ENCODE measurements at regions not wholly inside any gene's neighbourhood (a gene's known extent, or its start where the extent isn't known, plus 50 kb on each side); places are given as distances from the start of the nearest gene placed in this dataset.
"Not testable (repeated sequence)": the region's sequence is repeated elsewhere in the genome, so short reads cannot be mapped to it uniquely, and the experiment has no call there.

GRCh38 chr5:1995491-1995890 is 112.8 kb upstream of the IRX4 start:
- Histone ChIP-seq H3K36me3 (no peaks in the 10 kb centered on the region), H3K9me3 (no peaks in the 10 kb centered on the region), H3K27ac (no peak overlapping the region), H3K4me3 (no peak overlapping the region), H3K27me3 (replicated peaks; ENCODE audit: insufficient read depth) (no peaks in the 10 kb centered on the region), H3K4me1 (ENCODE audit: control insufficient read depth in 1 of 2, low read depth in 2 of 2) (no peaks in the 10 kb centered on the region)
- TF ChIP-seq, protein P1, sequence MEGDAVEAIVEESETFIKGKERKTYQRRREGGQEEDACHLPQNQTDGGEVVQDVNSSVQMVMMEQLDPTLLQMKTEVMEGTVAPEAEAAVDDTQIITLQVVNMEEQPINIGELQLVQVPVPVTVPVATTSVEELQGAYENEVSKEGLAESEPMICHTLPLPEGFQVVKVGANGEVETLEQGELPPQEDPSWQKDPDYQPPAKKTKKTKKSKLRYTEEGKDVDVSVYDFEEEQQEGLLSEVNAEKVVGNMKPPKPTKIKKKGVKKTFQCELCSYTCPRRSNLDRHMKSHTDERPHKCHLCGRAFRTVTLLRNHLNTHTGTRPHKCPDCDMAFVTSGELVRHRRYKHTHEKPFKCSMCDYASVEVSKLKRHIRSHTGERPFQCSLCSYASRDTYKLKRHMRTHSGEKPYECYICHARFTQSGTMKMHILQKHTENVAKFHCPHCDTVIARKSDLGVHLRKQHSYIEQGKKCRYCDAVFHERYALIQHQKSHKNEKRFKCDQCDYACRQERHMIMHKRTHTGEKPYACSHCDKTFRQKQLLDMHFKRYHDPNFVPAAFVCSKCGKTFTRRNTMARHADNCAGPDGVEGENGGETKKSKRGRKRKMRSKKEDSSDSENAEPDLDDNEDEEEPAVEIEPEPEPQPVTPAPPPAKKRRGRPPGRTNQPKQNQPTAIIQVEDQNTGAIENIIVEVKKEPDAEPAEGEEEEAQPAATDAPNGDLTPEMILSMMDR (IDR thresholded peaks at IDR 0.05): no peak
- ATAC-seq (ENCODE audit: insufficient number of reproducible peaks, low FRiP score, low read depth) (no peak), DNase-seq (ENCODE audit: low spot score) (no peak)

DNA sequence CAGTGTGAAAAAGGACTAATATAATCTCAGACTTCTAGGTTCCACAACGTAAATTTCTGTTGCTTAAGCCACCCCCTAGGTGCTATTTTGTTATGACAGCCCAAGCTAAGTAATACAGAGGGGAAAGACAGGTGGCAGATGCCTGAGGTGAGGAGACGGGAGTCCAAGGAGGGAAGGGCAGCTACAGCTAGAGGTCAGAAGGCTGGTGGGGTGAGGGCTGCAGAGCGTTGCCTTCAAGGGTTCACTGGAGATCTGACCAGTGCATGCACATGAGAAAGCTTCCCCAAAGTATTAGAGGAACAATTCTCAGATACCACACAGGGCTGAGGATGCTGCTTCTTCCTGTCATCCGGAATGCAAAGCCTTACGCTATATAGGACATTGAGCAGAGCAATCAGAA is 104.7 kb upstream of the IRX4 start:
- ATAC-seq (ENCODE audit: insufficient number of reproducible peaks, low FRiP score, low read depth): no peak
- TF ChIP-seq, protein P1 (IDR thresholded peaks at IDR 0.05): no peak
- H3K4me3 ChIP-seq: no peak overlapping the region
- no peaks in the 10 kb centered on the region for H3K27me3 ChIP-seq (replicated peaks; ENCODE audit: insufficient read depth)
- DNase-seq (ENCODE audit: low spot score): no peak
- H3K9me3 ChIP-seq: peaks cover 7% of the 10 kb centered on the region
- no peak overlapping the region for H3K27ac ChIP-seq
- H3K4me1 ChIP-seq (ENCODE audit: control insufficient read depth in 1 of 2, low read depth in 2 of 2): no peaks in the 10 kb centered on the region
- H3K36me3 ChIP-seq: no peaks in the 10 kb centered on the region

- DNase-seq (ENCODE audit: low spot score): no peak
- TF ChIP-seq, protein P1 (IDR thresholded peaks at IDR 0.05): no peak
- H3K27me3 ChIP-seq (replicated peaks; ENCODE audit: insufficient read depth): no peaks in the 10 kb centered on the region
- H3K4me3 ChIP-seq: no peak overlapping the region
- ATAC-seq (ENCODE audit: insufficient number of reproducible peaks, low FRiP score, low read depth): no peak
- H3K27ac ChIP-seq: no peak overlapping the region
- H3K36me3 ChIP-seq: no peaks in the 10 kb centered on the region
- H3K4me1 ChIP-seq (ENCODE audit: control insufficient read depth in 1 of 2, low read depth in 2 of 2): no peaks in the 10 kb centered on the region
- peaks cover 7% of the 10 kb centered on the region for H3K9me3 ChIP-seq
These were observed 103.1 kb upstream of the IRX4 start for GRCh38 chr5:1985781-1986180.

GRCh38 chr5:1983919-1984695 is 101.4 kb upstream of the IRX4 start:
- H3K36me3 ChIP-seq: no peaks in the 10 kb centered on the region
- TF ChIP-seq, protein P1 (IDR thresholded peaks at IDR 0.05): no peak
- H3K4me1 ChIP-seq (ENCODE audit: control insufficient read depth in 1 of 2, low read depth in 2 of 2): no peaks in the 10 kb centered on the region
- H3K9me3 ChIP-seq: no peaks in the 10 kb centered on the region
- H3K27ac ChIP-seq: no peak overlapping the region
- no peak for DNase-seq (ENCODE audit: low spot score)
- H3K4me3 ChIP-seq: no peak overlapping the region
- no peaks in the 10 kb centered on the region for H3K27me3 ChIP-seq (replicated peaks; ENCODE audit: insufficient read depth)
- ATAC-seq (ENCODE audit: insufficient number of reproducible peaks, low FRiP score, low read depth): no peak

GRCh38 chr5:1983401-1983800 is 100.7 kb upstream of the IRX4 start:
- DNase-seq (ENCODE audit: low spot score): no peak
- no peak for ATAC-seq (ENCODE audit: insufficient number of reproducible peaks, low FRiP score, low read depth)
- Histone ChIP-seq H3K4me1 (ENCODE audit: control insufficient read depth in 1 of 2, low read depth in 2 of 2) (no peaks in the 10 kb centered on the region), H3K27ac (no peak overlapping the region), H3K9me3 (no peaks in the 10 kb centered on the region), H3K4me3 (no peak overlapping the region), H3K36me3 (no peaks in the 10 kb centered on the region), H3K27me3 (replicated peaks; ENCODE audit: insufficient read depth) (no peaks in the 10 kb centered on the region)
- TF ChIP-seq, protein P1 (IDR thresholded peaks at IDR 0.05): no peak

- not testable (repeated sequence) for ATAC-seq (ENCODE audit: insufficient number of reproducible peaks, low FRiP score, low read depth); H3K36me3 ChIP-seq; H3K9me3 ChIP-seq; H3K27ac ChIP-seq; H3K27me3 ChIP-seq (replicated peaks; ENCODE audit: insufficient read depth); H3K4me3 ChIP-seq; H3K4me1 ChIP-seq (ENCODE audit: control insufficient read depth in 1 of 2, low read depth in 2 of 2); DNase-seq (ENCODE audit: low spot score)
These were observed 99.8 kb upstream of the IRX4 start for GRCh38 chr5:1982561-1982960.
